ENCODE measurements at regions not wholly inside any gene's neighbourhood (a gene's known extent, or its start where the extent isn't known, plus 50 kb on each side); places are given as distances from the start of the nearest gene placed in this dataset.

DNA sequence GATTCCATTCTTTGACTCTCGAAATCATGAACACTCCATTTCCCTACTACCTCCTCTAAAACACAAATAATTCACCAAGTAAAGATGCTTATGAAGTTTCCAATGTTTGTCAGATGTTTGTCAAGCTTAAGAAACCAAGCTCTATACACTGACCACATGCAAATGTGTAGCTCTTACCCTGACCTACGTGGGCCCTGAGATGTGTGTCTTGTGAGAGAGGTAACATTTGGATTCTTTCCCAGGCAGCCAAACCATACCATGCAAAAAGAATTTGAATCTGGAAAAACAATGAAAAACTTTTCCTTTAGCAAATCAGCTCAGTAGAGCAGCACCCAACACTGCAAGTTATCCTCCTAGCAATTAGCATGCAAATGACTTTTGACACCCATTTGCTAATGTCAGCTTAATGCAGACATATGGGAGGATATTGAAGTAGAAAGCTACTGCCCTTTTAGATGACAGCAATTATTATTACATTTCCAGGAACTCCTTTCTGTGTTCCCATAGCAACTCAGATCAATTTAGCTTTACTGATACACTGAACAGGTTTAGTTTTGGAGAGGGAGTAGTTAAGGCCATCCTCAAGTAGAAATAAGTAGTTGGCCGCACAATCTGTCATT lies 83.2 kb upstream of the RGS4 start:
- TF ChIP-seq, protein P1, sequence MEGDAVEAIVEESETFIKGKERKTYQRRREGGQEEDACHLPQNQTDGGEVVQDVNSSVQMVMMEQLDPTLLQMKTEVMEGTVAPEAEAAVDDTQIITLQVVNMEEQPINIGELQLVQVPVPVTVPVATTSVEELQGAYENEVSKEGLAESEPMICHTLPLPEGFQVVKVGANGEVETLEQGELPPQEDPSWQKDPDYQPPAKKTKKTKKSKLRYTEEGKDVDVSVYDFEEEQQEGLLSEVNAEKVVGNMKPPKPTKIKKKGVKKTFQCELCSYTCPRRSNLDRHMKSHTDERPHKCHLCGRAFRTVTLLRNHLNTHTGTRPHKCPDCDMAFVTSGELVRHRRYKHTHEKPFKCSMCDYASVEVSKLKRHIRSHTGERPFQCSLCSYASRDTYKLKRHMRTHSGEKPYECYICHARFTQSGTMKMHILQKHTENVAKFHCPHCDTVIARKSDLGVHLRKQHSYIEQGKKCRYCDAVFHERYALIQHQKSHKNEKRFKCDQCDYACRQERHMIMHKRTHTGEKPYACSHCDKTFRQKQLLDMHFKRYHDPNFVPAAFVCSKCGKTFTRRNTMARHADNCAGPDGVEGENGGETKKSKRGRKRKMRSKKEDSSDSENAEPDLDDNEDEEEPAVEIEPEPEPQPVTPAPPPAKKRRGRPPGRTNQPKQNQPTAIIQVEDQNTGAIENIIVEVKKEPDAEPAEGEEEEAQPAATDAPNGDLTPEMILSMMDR (IDR thresholded peaks at IDR 0.05): no peak
- TF ChIP-seq, protein P2, sequence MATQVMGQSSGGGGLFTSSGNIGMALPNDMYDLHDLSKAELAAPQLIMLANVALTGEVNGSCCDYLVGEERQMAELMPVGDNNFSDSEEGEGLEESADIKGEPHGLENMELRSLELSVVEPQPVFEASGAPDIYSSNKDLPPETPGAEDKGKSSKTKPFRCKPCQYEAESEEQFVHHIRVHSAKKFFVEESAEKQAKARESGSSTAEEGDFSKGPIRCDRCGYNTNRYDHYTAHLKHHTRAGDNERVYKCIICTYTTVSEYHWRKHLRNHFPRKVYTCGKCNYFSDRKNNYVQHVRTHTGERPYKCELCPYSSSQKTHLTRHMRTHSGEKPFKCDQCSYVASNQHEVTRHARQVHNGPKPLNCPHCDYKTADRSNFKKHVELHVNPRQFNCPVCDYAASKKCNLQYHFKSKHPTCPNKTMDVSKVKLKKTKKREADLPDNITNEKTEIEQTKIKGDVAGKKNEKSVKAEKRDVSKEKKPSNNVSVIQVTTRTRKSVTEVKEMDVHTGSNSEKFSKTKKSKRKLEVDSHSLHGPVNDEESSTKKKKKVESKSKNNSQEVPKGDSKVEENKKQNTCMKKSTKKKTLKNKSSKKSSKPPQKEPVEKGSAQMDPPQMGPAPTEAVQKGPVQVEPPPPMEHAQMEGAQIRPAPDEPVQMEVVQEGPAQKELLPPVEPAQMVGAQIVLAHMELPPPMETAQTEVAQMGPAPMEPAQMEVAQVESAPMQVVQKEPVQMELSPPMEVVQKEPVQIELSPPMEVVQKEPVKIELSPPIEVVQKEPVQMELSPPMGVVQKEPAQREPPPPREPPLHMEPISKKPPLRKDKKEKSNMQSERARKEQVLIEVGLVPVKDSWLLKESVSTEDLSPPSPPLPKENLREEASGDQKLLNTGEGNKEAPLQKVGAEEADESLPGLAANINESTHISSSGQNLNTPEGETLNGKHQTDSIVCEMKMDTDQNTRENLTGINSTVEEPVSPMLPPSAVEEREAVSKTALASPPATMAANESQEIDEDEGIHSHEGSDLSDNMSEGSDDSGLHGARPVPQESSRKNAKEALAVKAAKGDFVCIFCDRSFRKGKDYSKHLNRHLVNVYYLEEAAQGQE (IDR thresholded peaks at IDR 0.05; ENCODE audit: insufficient read depth in 1 of 2, low read depth in 2 of 2, low read length in 1 of 2): no peak
- TF ChIP-seq POLR2AphosphoS5 (IDR thresholded peaks at IDR 0.05; ENCODE audit: low read depth, low read length) (no peak), SIN3A (IDR thresholded peaks at IDR 0.05; ENCODE audit: borderline replicate concordance, insufficient read depth, low read depth, low read length) (no peak)
